NB4 (cell line): ENCODE measurements at regions not wholly inside any gene's neighbourhood (a gene's known extent, or its start where the extent isn't known, plus 50 kb on each side); places are given as distances from the start of the nearest gene placed in this dataset.

Source experiments
- MYC ChIP-seq: IDR thresholded peaks from 2 replicates; pipeline ENCODE4 v1.6.1; 2011; ENCODE audit warnings: low read depth, low read length
- POLR2A ChIP-seq: IDR thresholded peaks from 2 replicates; pipeline ENCODE4 v1.6.1; 2011; ENCODE audit warnings: mild to moderate bottlenecking; ENCODE audit not compliant: insufficient read length; ENCODE audit errors: extremely low read depth
- TF ChIP-seq, protein P1 (sequence below): IDR thresholded peaks from one replicate; pipeline ENCODE4 v1.5.1; 2012; ENCODE audit warnings: low read depth, low read length
- TF ChIP-seq, protein P2 (sequence below): IDR thresholded peaks from 2 replicates; pipeline ENCODE4 v1.6.1; 2011; ENCODE audit warnings: low read depth, low read length

DNA sequence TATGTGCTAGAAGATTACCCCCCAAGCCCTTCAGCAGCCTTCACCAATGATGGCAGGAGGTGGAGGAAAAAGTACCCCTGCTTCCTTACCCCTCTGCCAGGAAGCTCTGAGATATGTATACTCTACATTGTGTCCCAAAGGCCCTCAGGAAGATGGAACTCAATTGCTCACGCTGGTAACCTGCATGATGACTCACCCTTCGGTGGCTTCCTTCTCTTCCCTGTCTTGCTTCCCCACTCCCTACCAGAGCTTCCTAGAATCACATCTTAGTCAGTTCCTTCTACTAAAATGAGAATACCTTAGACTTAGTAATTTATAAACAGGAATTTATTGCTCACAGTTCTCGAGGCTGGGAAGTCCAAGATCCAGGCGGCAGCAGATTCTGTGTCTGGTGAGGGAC lies 405.6 kb downstream of the TYW1 start:
- TF ChIP-seq POLR2A (no peak), MYC (no peak)
- TF ChIP-seq, protein P1, sequence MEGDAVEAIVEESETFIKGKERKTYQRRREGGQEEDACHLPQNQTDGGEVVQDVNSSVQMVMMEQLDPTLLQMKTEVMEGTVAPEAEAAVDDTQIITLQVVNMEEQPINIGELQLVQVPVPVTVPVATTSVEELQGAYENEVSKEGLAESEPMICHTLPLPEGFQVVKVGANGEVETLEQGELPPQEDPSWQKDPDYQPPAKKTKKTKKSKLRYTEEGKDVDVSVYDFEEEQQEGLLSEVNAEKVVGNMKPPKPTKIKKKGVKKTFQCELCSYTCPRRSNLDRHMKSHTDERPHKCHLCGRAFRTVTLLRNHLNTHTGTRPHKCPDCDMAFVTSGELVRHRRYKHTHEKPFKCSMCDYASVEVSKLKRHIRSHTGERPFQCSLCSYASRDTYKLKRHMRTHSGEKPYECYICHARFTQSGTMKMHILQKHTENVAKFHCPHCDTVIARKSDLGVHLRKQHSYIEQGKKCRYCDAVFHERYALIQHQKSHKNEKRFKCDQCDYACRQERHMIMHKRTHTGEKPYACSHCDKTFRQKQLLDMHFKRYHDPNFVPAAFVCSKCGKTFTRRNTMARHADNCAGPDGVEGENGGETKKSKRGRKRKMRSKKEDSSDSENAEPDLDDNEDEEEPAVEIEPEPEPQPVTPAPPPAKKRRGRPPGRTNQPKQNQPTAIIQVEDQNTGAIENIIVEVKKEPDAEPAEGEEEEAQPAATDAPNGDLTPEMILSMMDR, result no peak
- TF ChIP-seq, protein P2, sequence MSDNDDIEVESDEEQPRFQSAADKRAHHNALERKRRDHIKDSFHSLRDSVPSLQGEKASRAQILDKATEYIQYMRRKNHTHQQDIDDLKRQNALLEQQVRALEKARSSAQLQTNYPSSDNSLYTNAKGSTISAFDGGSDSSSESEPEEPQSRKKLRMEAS, result no peak
